HepG2 (cell line): ENCODE measurements at regions not wholly inside any gene's neighbourhood (a gene's known extent, or its start where the extent isn't known, plus 50 kb on each side); places are given as distances from the start of the nearest gene placed in this dataset.

Experiments used
- ATAC-seq: fragments of 200-7000 bp; cut with Tn5 transposase; 3 replicates; pipeline ENCODE4 v1.9.1; 2020; ENCODE audit warnings: mild to moderate bottlenecking, moderate library complexity
- BruUV-seq: library from RNA; stranded (reverse); fragments of 400-500 nt; replicated peaks from 2 replicates; lab custom pipeline; 2021; lab: Mats Ljungman, UMichigan
- CTCF ChIA-PET: fragments of 300-600 bp; formaldehyde crosslinking; extraction: SDS; loops from one replicate; lab custom pipeline; 2021; ENCODE audit warnings: low total read pairs, inconsistent platforms, low intra/inter-chr PET ratio; lab: Yijun Ruan, JAX
- POLR2A ChIA-PET: fragments of 350-600 bp; sonication (Branson Sonifier 250); formaldehyde crosslinking; loops from one replicate; lab custom pipeline; 2020; ENCODE audit warnings: antibody characterized with exemption, inconsistent platforms; lab: Yijun Ruan, JAX
- DNase-seq: peaks from one replicate; pipeline ENCODE4 v3.0.0-alpha.2; 2015; ENCODE audit warnings: low spot score
- FAIRE-seq: peaks from 3 replicates; lab custom pipeline; 2011; peaks lifted over from hg19 to GRCh38; lab: Jason Lieb, UNC
- H2AFZ ChIP-seq: one replicate; pipeline ENCODE4 v1.6.1; 2011; ENCODE audit warnings: low read length, inconsistent platforms
- H3K27ac ChIP-seq: fragments of 300-600 bp; 3 replicates; pipeline ENCODE4 v1.8.0; 2011; ENCODE audit warnings: mixed run types, mild to moderate bottlenecking, mixed read lengths, low read length, inconsistent platforms; ENCODE audit not compliant: insufficient read depth; ENCODE audit errors: extremely low read length
- H3K27me3 ChIP-seq, 2 experiments: fragments of 200-600 bp in 1 of 2; 2 replicates in 1 of 2; 3 replicates in 1 of 2; pipeline versions ENCODE4 v1.6.0 to v1.8.0; 2011; ENCODE audit warnings: low read length in 2 of 2, mild to moderate bottlenecking in 2 of 2, moderate library complexity in 2 of 2, inconsistent platforms in 1 of 2; ENCODE audit not compliant: insufficient read depth in 2 of 2, control insufficient read depth in 1 of 2
- H3K36me3 ChIP-seq, 2 experiments: fragments of 200-600 bp in 1 of 2; replicated peaks in 1 of 2; 2 replicates in 1 of 2; 3 replicates in 1 of 2; pipeline versions ENCODE4 v1.5.1 to v1.8.0; 2011; ENCODE audit warnings: low read length in 2 of 2, inconsistent platforms in 1 of 2; ENCODE audit not compliant: insufficient read depth in 2 of 2, control insufficient read depth in 1 of 2
- H3K4me1 ChIP-seq: 2 replicates; pipeline ENCODE4 v1.5.1; 2012; ENCODE audit warnings: low read length, inconsistent platforms; ENCODE audit not compliant: insufficient read depth
- H3K4me2 ChIP-seq: 2 replicates; pipeline ENCODE4 v1.6.0; 2011; ENCODE audit warnings: low read depth, low read length, inconsistent platforms
- H3K4me3 ChIP-seq, 3 experiments: fragments of 200-600 bp in 1 of 3; sonication (generic), shearing (Covaris generic) in 1 of 3; replicated peaks in 1 of 3; 2 replicates each; pipeline ENCODE4 v1.5.1; 2011 to 2016; ENCODE audit warnings: low read length in 3 of 3, inconsistent platforms in 2 of 3, low read depth in 2 of 3, mild to moderate bottlenecking in 2 of 3, control low read depth in 1 of 3, mixed read lengths in 1 of 3; ENCODE audit not compliant: insufficient read depth in 1 of 3
- H3K79me2 ChIP-seq: one replicate; pipeline ENCODE4 v1.6.1; 2011; ENCODE audit warnings: low read length, inconsistent platforms; ENCODE audit not compliant: insufficient read depth
- H3K9ac ChIP-seq: 2 replicates; pipeline ENCODE4 v1.6.0; 2011; ENCODE audit warnings: mild to moderate bottlenecking, low read depth, low read length, inconsistent platforms; ENCODE audit not compliant: insufficient read depth
- H3K9me3 ChIP-seq: 2 replicates; pipeline ENCODE4 v1.5.1; 2012; ENCODE audit warnings: mild to moderate bottlenecking, low read length
- H4K20me1 ChIP-seq: 2 replicates; pipeline ENCODE4 v1.6.0; 2011; ENCODE audit warnings: inconsistent platforms, mild to moderate bottlenecking, low read length, moderate library complexity; ENCODE audit not compliant: insufficient read depth
- ELK4 ChIP-seq: sonication (generic); formaldehyde crosslinking; IDR thresholded peaks from 2 replicates; pipeline ENCODE4 v1.9.0; 2021; ENCODE audit warnings: missing genetic modification reagents, borderline replicate concordance
- GABPA ChIP-seq, 2 experiments: IDR thresholded peaks; 2 replicates each; pipeline ENCODE4 v1.6.1; 2011 to 2016; ENCODE audit warnings: low read depth in 2 of 2, low read length in 1 of 2, missing biosample characterization in 1 of 2, missing genetic modification characterization in 1 of 2
- KLF9 ChIP-seq: IDR thresholded peaks from 2 replicates; pipeline ENCODE4 v1.6.1; 2016; ENCODE audit warnings: low read depth
- NR2C2 ChIP-seq: sonication (generic); formaldehyde crosslinking; IDR thresholded peaks from 2 replicates; pipeline ENCODE4 v1.4.0; 2020; ENCODE audit warnings: missing genetic modification reagents, mild to moderate bottlenecking, moderate library complexity, borderline replicate concordance
- NR2F6 ChIP-seq, 2 experiments: IDR thresholded peaks; 2 replicates each; pipeline ENCODE4 v1.6.1; 2016; ENCODE audit warnings: antibody characterized with exemption in 1 of 2, mild to moderate bottlenecking in 1 of 2
- PAWR ChIP-seq: sonication (generic); formaldehyde crosslinking; IDR thresholded peaks from 2 replicates; pipeline ENCODE4 v1.4.0; 2020; ENCODE audit warnings: missing genetic modification reagents, mild to moderate bottlenecking, borderline replicate concordance
- PCBP2 ChIP-seq: fragments of 200-400 bp; formaldehyde crosslinking; optimal IDR thresholded peaks from 2 replicates; pipeline ENCODE3; 2018; ENCODE audit warnings: low read length, low read depth; ENCODE audit not compliant: poor library complexity, severe bottlenecking
- TBL1XR1 ChIP-seq: fragments of 150-350 bp; IDR thresholded peaks from 2 replicates; pipeline ENCODE4 v1.6.1; 2014; ENCODE audit warnings: borderline replicate concordance, low read length; ENCODE audit not compliant: partially characterized antibody
- ZMAT3 ChIP-seq: sonication (generic); formaldehyde crosslinking; conservative IDR thresholded peaks from 2 replicates; pipeline ENCODE4 v1.7.0; 2021; ENCODE audit warnings: missing genetic modification reagents
- ZNF687 ChIP-seq: sonication (generic); formaldehyde crosslinking; IDR thresholded peaks from 2 replicates; pipeline ENCODE4 v1.5.1; 2020; ENCODE audit warnings: mild to moderate bottlenecking, missing genetic modification reagents, moderate library complexity
- ZSCAN22 ChIP-seq: sonication (generic); formaldehyde crosslinking; IDR thresholded peaks from 2 replicates; pipeline ENCODE4 v1.4.0; 2020; ENCODE audit warnings: mild to moderate bottlenecking, missing genetic modification reagents
- WGBS: methylation state at CpG from one replicate; pipeline ENCODE4 v1.1.6; 2017; ENCODE audit warnings: low lambda C conversion rate; 5-methylcytosine and 5-hydroxymethylcytosine counted together
- in situ Hi-C: cut with HindIII; loops from 2 replicates; pipeline ENCODE4 v1.10.0; 2017; ENCODE audit warnings: low pct_unique_long_range_greater_than_20kb; ENCODE audit not compliant: extremely low pct_ligation_motif_present
- intact Hi-C: fragments of 100-400 bp; cut with micrococcal nuclease; formaldehyde crosslinking; loops from one replicate; pipeline ENCODE4 v1.10.0; 2022; ENCODE audit not compliant: unreplicated experiment

- ChIA-PET CTCF (no interaction called here), POLR2A (no interaction called here)
- H3K27me3 ChIP-seq: peaks cover 11 to 57% of the 10 kb centered on the region in 2 experiments; a peak in 4 of 5 replicates
- intact Hi-C loops: no loop called here
- no peak overlapping the region for H2AFZ ChIP-seq
- peaks cover 14% of the 10 kb centered on the region for H3K4me1 ChIP-seq
- H3K27ac ChIP-seq: no peak overlapping the region
- no peaks in the 10 kb centered on the region for H4K20me1 ChIP-seq
- no peak overlapping the region for H3K9ac ChIP-seq
- BruUV-seq: no TSS peak
- 14% methylated on average over 2 of the region's 17 CpGs for WGBS
- no peaks in the 10 kb centered on the region for H3K9me3 ChIP-seq
- no peaks in the 10 kb centered on the region for H3K79me2 ChIP-seq
- peak overlapping the region in 2 of 3 experiments; percentile 7 to 37; a peak in 1 of 6 replicates for H3K4me3 ChIP-seq
- peak overlapping the region; percentile 51 for H3K4me2 ChIP-seq
- TF ChIP-seq TBL1XR1 (no peak), ZNF687 (peak; percentile 14; the same call in 1 of the 2 replicates), NR2C2 (CRISPR knock-in tag) (peak; percentile 78), ZMAT3 (CRISPR knock-in tag) (no peak), NR2F6 (IDR thresholded peaks at IDR 0.05) (peak; percentile 23; the same call in 1 of the 2 replicates), NR2F6 (CRISPR knock-in tag; IDR thresholded peaks at IDR 0.05) (0 out of 2 replicates have a peak, but pooled peaks have one; percentile 24), GABPA (IDR thresholded peaks at IDR 0.05; ENCODE audit: low read depth, low read length) (peak; percentile 31; the same call in 1 of the 2 replicates), GABPA (CRISPR knock-in tag; IDR thresholded peaks at IDR 0.05; ENCODE audit: low read depth) (no peak), ELK4 (no peak), KLF9 (CRISPR knock-in tag) (no peak), PAWR (CRISPR knock-in tag) (no peak), ZSCAN22 (CRISPR knock-in tag) (no peak), PCBP2 (no peak)
- TF ChIP-seq, all 625 proteins: peak for 4
- DNase-seq (no peak), ATAC-seq (no peak), FAIRE-seq (no peak)
- H3K36me3 ChIP-seq: no peaks in the 10 kb centered on the region
- in situ Hi-C loops: no loop called here
These were observed 68.0 kb downstream of the UNCX start for GRCh38 chr7:1300636-1301035.
